ENCODE measurements at regions not wholly inside any gene's neighbourhood (a gene's known extent, or its start where the extent isn't known, plus 50 kb on each side); places are given as distances from the start of the nearest gene placed in this dataset.

- DNase-seq (no peak), ATAC-seq (ENCODE audit: low read depth) (no peak)
- H3K27ac Mint-ChIP-seq, result no peak overlapping the region
- H3K4me3 Mint-ChIP-seq, result no peak overlapping the region
- H3K4me2 ChIP-seq (replicated peaks; ENCODE audit: low read depth, low read length, poor library complexity, severe bottlenecking), result no peak overlapping the region
- H3K4me1 Mint-ChIP-seq, result no peaks in the 10 kb centered on the region
- H3K9me3 Mint-ChIP-seq (ENCODE audit: insufficient read depth), result no peaks in the 10 kb centered on the region
- peaks cover 0 to 19% (median 0%) of the 10 kb centered on the region in 3 donors for H3K9me3 ChIP-seq (ENCODE audit: control extremely low read depth in 1 of 3, control insufficient read depth in 2 of 3, insufficient read depth in 1 of 3, low read length in 2 of 3)
- no peak overlapping the region for H2AFZ ChIP-seq (ENCODE audit: insufficient read depth, low read depth, low read length, poor library complexity, severe bottlenecking)
- no peaks in the 10 kb centered on the region for H4K20me1 ChIP-seq (ENCODE audit: control insufficient read depth, insufficient read depth, low read length, poor library complexity, severe bottlenecking)
- intact Hi-C loops (cut with micrococcal nuclease), result no loop called here
- CTCF ChIA-PET, result no interaction called here
- H3K4me3 ChIP-seq (ENCODE audit: control extremely low read depth in 1 of 5, extremely low read depth in 1 of 5, insufficient read depth in 1 of 5, low read depth in 2 of 5, low read length in 4 of 5), result no peak overlapping the region
- no peak overlapping the region for H3K9ac ChIP-seq (ENCODE audit: low read length)
- WGBS (ENCODE audit: insufficient coverage), result 77% methylated on average over 5 of the region's 7 CpGs
- POLR2A ChIA-PET, result no interaction called here
- H3K36me3 ChIP-seq (replicated peaks in 1 of 2; ENCODE audit: control extremely low read depth in 1 of 2, control insufficient read depth in 1 of 2, extremely low read depth in 1 of 2, insufficient read depth in 2 of 2, low read length in 1 of 2), result no peaks in the 10 kb centered on the region
- H3K27me3 ChIP-seq (replicated peaks in 1 of 4; ENCODE audit: control extremely low read depth in 1 of 4, control insufficient read depth in 3 of 4, insufficient read depth in 4 of 4, low read length in 3 of 4), result no peaks in the 10 kb centered on the region
- H3K79me2 ChIP-seq (ENCODE audit: control insufficient read depth, insufficient read depth, low read length), result no peaks in the 10 kb centered on the region
- H3K27me3 Mint-ChIP-seq, result no peaks in the 10 kb centered on the region
- TF ChIP-seq EZH2 (IDR thresholded peaks at IDR 0.05; ENCODE audit: borderline replicate concordance, insufficient read depth, low read depth, low read length, poor library complexity, severe bottlenecking) (no peak), CTCF (IDR thresholded peaks at IDR 0.05) (no peak)
- no peak overlapping the region for H3K27ac ChIP-seq (ENCODE audit: low read length in 2 of 2)
- H3K4me1 ChIP-seq (ENCODE audit: control insufficient read depth in 2 of 2, insufficient read depth in 2 of 2, low read length in 2 of 2), result no peaks in the 10 kb centered on the region
These were observed 963.6 kb downstream of the BRD1 start for GRCh38 chr22:48863965-48864528.

GRCh38 chr22:48860557-48860956, 967.1 kb downstream of the BRD1 start:
- Histone ChIP-seq H4K20me1 (ENCODE audit: control insufficient read depth, insufficient read depth, low read length, poor library complexity, severe bottlenecking) (no peaks in the 10 kb centered on the region), H2AFZ (ENCODE audit: insufficient read depth, low read depth, low read length, poor library complexity, severe bottlenecking) (no peak overlapping the region), H3K27ac (ENCODE audit: low read length in 2 of 2) (no peak overlapping the region), H3K36me3 (replicated peaks in 1 of 2; ENCODE audit: control extremely low read depth in 1 of 2, control insufficient read depth in 1 of 2, extremely low read depth in 1 of 2, insufficient read depth in 2 of 2, low read length in 1 of 2) (no peaks in the 10 kb centered on the region), H3K79me2 (ENCODE audit: control insufficient read depth, insufficient read depth, low read length) (no peaks in the 10 kb centered on the region), H3K4me2 (replicated peaks; ENCODE audit: low read depth, low read length, poor library complexity, severe bottlenecking) (no peak overlapping the region), H3K27me3 (replicated peaks in 1 of 4; ENCODE audit: control extremely low read depth in 1 of 4, control insufficient read depth in 3 of 4, insufficient read depth in 4 of 4, low read length in 3 of 4) (no peaks in the 10 kb centered on the region), H3K9ac (ENCODE audit: low read length) (no peak overlapping the region), H3K4me1 (ENCODE audit: control insufficient read depth in 2 of 2, insufficient read depth in 2 of 2, low read length in 2 of 2) (no peaks in the 10 kb centered on the region), H3K9me3 (ENCODE audit: control extremely low read depth in 1 of 3, control insufficient read depth in 2 of 3, insufficient read depth in 1 of 3, low read length in 2 of 3) (peaks cover 0 to 31% (median 0%) of the 10 kb centered on the region in 3 donors), H3K4me3 (ENCODE audit: control extremely low read depth in 1 of 5, extremely low read depth in 1 of 5, insufficient read depth in 1 of 5, low read depth in 2 of 5, low read length in 4 of 5) (no peak overlapping the region)
- TF ChIP-seq CTCF (IDR thresholded peaks at IDR 0.05), result no peak
- TF ChIP-seq EZH2 (IDR thresholded peaks at IDR 0.05; ENCODE audit: borderline replicate concordance, insufficient read depth, low read depth, low read length, poor library complexity, severe bottlenecking), result no peak
- Mint-ChIP-seq H3K27ac (no peak overlapping the region), H3K4me1 (no peaks in the 10 kb centered on the region), H3K27me3 (no peaks in the 10 kb centered on the region), H3K4me3 (no peak overlapping the region), H3K9me3 (ENCODE audit: insufficient read depth) (no peaks in the 10 kb centered on the region)
- DNase-seq, result no peak
- ChIA-PET CTCF (no interaction called here), POLR2A (no interaction called here)
- intact Hi-C loops (cut with micrococcal nuclease), result no loop called here
- ATAC-seq (ENCODE audit: low read depth), result no peak
- WGBS (ENCODE audit: insufficient coverage), result 100% methylated on average over 2 of the region's 7 CpGs
